Spleen (tissue), 11 donors: ENCODE measurements at regions not wholly inside any gene's neighbourhood (a gene's known extent, or its start where the extent isn't known, plus 50 kb on each side); places are given as distances from the start of the nearest gene placed in this dataset.

ENCODE experiments used
- DNase-seq: peaks from one replicate; pipeline ENCODE4 v3.0.0-alpha.2; 2020
- H3K27ac ChIP-seq, 8 donors: fragments of 200-600 bp; sonication (generic) in 7 of 8; 1 replicate in 4 of 8; 2 replicates in 4 of 8; pipeline versions ENCODE4 v1.5.0 to v1.8.0; 2016 to 2021; ENCODE audit warnings: inconsistent platforms in 4 of 8, mild to moderate bottlenecking in 4 of 8, moderate library complexity in 1 of 8
- H3K27me3 ChIP-seq, 7 donors: fragments of 200-600 bp; sonication (generic) in 6 of 7; replicated peaks in 1 of 7; 1 replicate in 4 of 7; 2 replicates in 3 of 7; pipeline versions ENCODE4 v1.5.0 to v1.8.0; 2016 to 2021; ENCODE audit warnings: inconsistent platforms in 3 of 7, mild to moderate bottlenecking in 1 of 7
- H3K36me3 ChIP-seq, 6 donors: fragments of 200-600 bp; sonication (generic) in 5 of 6; 1 replicate in 4 of 6; 2 replicates in 2 of 6; pipeline versions ENCODE4 v1.5.0 to v1.8.0; 2016 to 2021; ENCODE audit warnings: inconsistent platforms in 2 of 6
- H3K4me1 ChIP-seq, 6 donors: fragments of 200-600 bp; sonication (generic) in 5 of 6; 1 replicate in 3 of 6; 2 replicates in 3 of 6; pipeline versions ENCODE4 v1.5.0 to v1.8.0; 2016 to 2021; ENCODE audit warnings: inconsistent platforms in 3 of 6
- H3K4me3 ChIP-seq, 8 donors: fragments of 200-600 bp; sonication (generic) in 7 of 8; 1 replicate in 4 of 8; 2 replicates in 4 of 8; pipeline versions ENCODE4 v1.5.0 to v1.8.0; 2016 to 2021; ENCODE audit warnings: inconsistent platforms in 4 of 8, mild to moderate bottlenecking in 4 of 8, moderate library complexity in 2 of 8
- H3K9me3 ChIP-seq, 8 donors: fragments of 200-600 bp; sonication (generic) in 7 of 8; 1 replicate in 4 of 8; 2 replicates in 4 of 8; pipeline versions ENCODE4 v1.5.0 to v1.8.0; 2016 to 2021; ENCODE audit warnings: inconsistent platforms in 4 of 8
- POLR2A ChIP-seq, 3 donors: fragments of 450-650 bp; IDR thresholded peaks; one replicate each; pipeline ENCODE4 v1.5.1; 2017; ENCODE audit warnings: antibody characterized with exemption in 3 of 3, mild to moderate bottlenecking in 1 of 3
- POLR2AphosphoS5 ChIP-seq, 3 donors: sonication (generic); formaldehyde crosslinking; IDR thresholded peaks; one replicate each; pipeline ENCODE4 v1.5.1; 2017; ENCODE audit warnings: antibody characterized with exemption in 3 of 3
- WGBS, 5 donors: extraction: QIAGEN DNeasy Blood & Tissue Kit in 3 of 5; methylation state at CpG; one replicate each; pipeline versions ENCODE4 v1.1.5 to v1.1.7; 2013 to 2018; 5-methylcytosine and 5-hydroxymethylcytosine counted together
- intact Hi-C: fragments of 100-400 bp; cut with DNase I; formaldehyde crosslinking; loops from one replicate; pipeline ENCODE4 v1.15.0; 2023; ENCODE audit warnings: low total_unique reads
- TF ChIP-seq, protein P1 (sequence below), 11 experiments: fragments of 200-600 bp in 7 of 11; fragments of 450-650 bp in 4 of 11; sonication (generic) in 4 of 11; IDR thresholded peaks in 8 of 11; conservative IDR thresholded peaks in 3 of 11; 1 replicate in 7 of 11; 2 replicates in 4 of 11; pipeline versions ENCODE4 v1.4.0 to v1.8.0; 2016 to 2021; ENCODE audit warnings: antibody characterized with exemption in 11 of 11, inconsistent platforms in 4 of 11, mild to moderate bottlenecking in 1 of 11
- donor health status: healthy with polysubstance abuse.
- donor health status: DM: no; HTN: no; CAD: no; lungs with moderate emphysema.
- donor health status: DM: no; HTN: no; CAD: no.
- donor health status: Bipolar disorder and iron deficiency.
- donor health status: healthy.
- donor health status: DM: no; HTN: no; CAD: no.
- donor health status: DM: yes; HTN: yes; CAD: no.

DNA sequence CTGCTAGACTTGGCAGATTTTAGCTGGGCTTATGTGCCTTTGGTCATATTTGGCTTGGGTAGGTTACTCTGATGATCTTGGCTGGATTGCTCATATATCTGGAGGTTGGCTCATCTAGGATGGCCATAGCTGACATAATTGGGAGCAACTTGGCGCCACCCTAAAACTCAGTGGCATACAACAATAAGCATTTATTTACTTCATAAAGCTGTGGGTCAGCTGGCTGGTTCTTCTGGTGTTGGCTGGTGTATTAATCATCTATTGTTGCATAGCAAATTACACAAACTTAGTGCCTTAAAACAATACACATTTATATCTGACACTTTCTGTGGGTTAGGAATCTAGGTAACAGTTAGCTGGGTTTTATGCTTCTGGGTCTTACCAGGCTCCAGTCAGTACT is 297.3 kb upstream of the JAG1 start:
- H3K36me3 ChIP-seq = no peaks in the 10 kb centered on the region
- H3K4me1 ChIP-seq = peaks cover 0 to 5% (median 0%) of the 10 kb centered on the region in 6 donors
- H3K4me3 ChIP-seq = no peak overlapping the region
- no peaks in the 10 kb centered on the region for H3K9me3 ChIP-seq
- no peak overlapping the region for H3K27ac ChIP-seq
- 90 to 100% (median 94%) methylated on average over 1 of the region's 1 CpG for WGBS, 5 donors
- TF ChIP-seq POLR2AphosphoS5 (IDR thresholded peaks at IDR 0.05) (no peak), POLR2A (IDR thresholded peaks at IDR 0.05) (no peak)
- TF ChIP-seq, protein P1, sequence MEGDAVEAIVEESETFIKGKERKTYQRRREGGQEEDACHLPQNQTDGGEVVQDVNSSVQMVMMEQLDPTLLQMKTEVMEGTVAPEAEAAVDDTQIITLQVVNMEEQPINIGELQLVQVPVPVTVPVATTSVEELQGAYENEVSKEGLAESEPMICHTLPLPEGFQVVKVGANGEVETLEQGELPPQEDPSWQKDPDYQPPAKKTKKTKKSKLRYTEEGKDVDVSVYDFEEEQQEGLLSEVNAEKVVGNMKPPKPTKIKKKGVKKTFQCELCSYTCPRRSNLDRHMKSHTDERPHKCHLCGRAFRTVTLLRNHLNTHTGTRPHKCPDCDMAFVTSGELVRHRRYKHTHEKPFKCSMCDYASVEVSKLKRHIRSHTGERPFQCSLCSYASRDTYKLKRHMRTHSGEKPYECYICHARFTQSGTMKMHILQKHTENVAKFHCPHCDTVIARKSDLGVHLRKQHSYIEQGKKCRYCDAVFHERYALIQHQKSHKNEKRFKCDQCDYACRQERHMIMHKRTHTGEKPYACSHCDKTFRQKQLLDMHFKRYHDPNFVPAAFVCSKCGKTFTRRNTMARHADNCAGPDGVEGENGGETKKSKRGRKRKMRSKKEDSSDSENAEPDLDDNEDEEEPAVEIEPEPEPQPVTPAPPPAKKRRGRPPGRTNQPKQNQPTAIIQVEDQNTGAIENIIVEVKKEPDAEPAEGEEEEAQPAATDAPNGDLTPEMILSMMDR (IDR thresholded peaks at IDR 0.05 in 8 of 11, conservative IDR thresholded peaks at IDR 0.05 in 3 of 11) = no peak
- DNase-seq = no peak
- intact Hi-C loops = no loop called here
- no peaks in the 10 kb centered on the region for H3K27me3 ChIP-seq

DNA sequence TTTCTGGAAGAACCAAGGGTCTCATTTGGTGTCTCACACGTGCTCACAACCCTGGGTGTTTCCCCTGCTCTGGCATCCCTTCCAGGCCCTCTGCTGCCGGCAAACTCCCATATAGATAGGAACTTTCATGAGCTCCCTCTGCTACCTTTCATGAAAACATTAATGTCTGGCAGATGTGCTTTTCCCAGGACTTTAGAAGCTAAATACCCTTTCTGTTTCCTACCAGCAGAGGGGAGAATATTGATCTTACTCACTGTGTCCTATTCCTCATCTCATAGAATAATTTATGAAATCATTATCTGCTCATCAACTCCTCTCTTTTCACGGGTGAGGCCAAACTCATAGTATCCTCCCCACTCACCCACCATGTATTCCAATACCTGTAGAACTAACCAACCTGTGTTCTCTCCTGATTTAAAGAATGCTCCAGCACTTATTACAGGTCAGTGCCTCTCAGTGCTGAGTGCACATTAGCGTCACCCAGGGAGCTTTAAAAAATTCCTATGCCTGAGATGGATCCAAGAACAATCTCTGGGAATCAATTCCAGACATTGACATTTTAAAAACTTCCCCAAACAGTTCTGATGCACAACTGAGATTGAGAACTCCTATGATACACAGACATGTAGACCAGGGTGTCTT is 298.5 kb upstream of the JAG1 start:
- Histone ChIP-seq H3K4me3 (no peak overlapping the region), H3K27me3 (no peaks in the 10 kb centered on the region), H3K9me3 (no peaks in the 10 kb centered on the region), H3K27ac (no peak overlapping the region), H3K36me3 (no peaks in the 10 kb centered on the region), H3K4me1 (no peaks in the 10 kb centered on the region)
- 72 to 90% (median 84%) methylated on average over 4 of the region's 4 CpGs for WGBS, 5 donors
- no peak for DNase-seq
- TF ChIP-seq, protein P1 (IDR thresholded peaks at IDR 0.05 in 8 of 11, conservative IDR thresholded peaks at IDR 0.05 in 3 of 11) = no peak
- TF ChIP-seq POLR2AphosphoS5 (IDR thresholded peaks at IDR 0.05) (no peak), POLR2A (IDR thresholded peaks at IDR 0.05) (no peak)
- intact Hi-C loops = no loop called here

DNA sequence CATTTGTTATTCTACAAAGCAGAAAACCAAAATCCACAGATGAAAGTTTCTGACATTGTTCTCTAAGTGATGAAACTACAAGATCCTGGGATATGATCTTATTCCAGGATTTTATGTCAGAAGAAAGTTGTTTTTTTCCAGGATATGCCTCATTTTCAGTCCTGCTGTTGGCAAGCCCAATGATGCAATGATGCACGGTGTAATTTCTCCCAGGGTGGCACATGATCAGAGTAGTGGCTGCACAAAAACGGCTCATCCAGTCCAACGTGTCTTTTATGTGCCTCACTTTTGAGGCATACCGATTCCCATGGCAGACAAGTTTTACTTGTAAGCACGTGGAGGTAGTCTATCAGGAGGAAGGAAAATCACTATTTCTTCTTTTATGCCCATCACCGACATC is 302.3 kb upstream of the JAG1 start:
- no peaks in the 10 kb centered on the region for H3K36me3 ChIP-seq
- no peaks in the 10 kb centered on the region for H3K4me1 ChIP-seq
- no peak overlapping the region for H3K4me3 ChIP-seq
- no peaks in the 10 kb centered on the region for H3K9me3 ChIP-seq
- no peak overlapping the region for H3K27ac ChIP-seq
- DNase-seq = no peak
- 85 to 92% (median 87%) methylated on average over 6 of the region's 6 CpGs for WGBS, 5 donors
- TF ChIP-seq, protein P1 (IDR thresholded peaks at IDR 0.05 in 8 of 11, conservative IDR thresholded peaks at IDR 0.05 in 3 of 11) = no peak
- TF ChIP-seq POLR2A (IDR thresholded peaks at IDR 0.05) = no peak
- TF ChIP-seq POLR2AphosphoS5 (IDR thresholded peaks at IDR 0.05) = no peak
- intact Hi-C loops = no loop called here
- H3K27me3 ChIP-seq = no peaks in the 10 kb centered on the region

GRCh38 chr20:10978019-10978702 is 304.4 kb upstream of the JAG1 start:
- Histone ChIP-seq H3K4me3 (no peak overlapping the region), H3K27ac (no peak overlapping the region), H3K9me3 (no peaks in the 10 kb centered on the region), H3K27me3 (no peaks in the 10 kb centered on the region), H3K36me3 (no peaks in the 10 kb centered on the region), H3K4me1 (no peaks in the 10 kb centered on the region)
- no peak for TF ChIP-seq POLR2A (IDR thresholded peaks at IDR 0.05)
- no peak for DNase-seq
- intact Hi-C loops = no loop called here
- WGBS, 5 donors = 77 to 91% (median 85%) methylated on average over 4 of the region's 4 CpGs
